Cardiac fibroblast (primary cell): ENCODE measurements at regions not wholly inside any gene's neighbourhood (a gene's known extent, or its start where the extent isn't known, plus 50 kb on each side); places are given as distances from the start of the nearest gene placed in this dataset.

Source experiments
- DNase-seq, 2 donors: peaks; one replicate each; pipeline versions ENCODE4 v3.0.0 to v3.0.0-alpha.2; 2010; ENCODE audit warnings: low read depth in 2 of 2
- H3K4me3 ChIP-seq, 2 donors: replicated peaks in 1 of 2; 1 replicate in 1 of 2; 2 replicates in 1 of 2; pipeline ENCODE4 v1.5.1; 2011; ENCODE audit warnings: low read depth in 2 of 2, low read length in 2 of 2, mild to moderate bottlenecking in 2 of 2, moderate library complexity in 1 of 2
- TF ChIP-seq, protein P1 (sequence below): IDR thresholded peaks from one replicate; pipeline ENCODE4 v1.5.1; 2011; ENCODE audit warnings: low read depth, mild to moderate bottlenecking, low read length, inconsistent platforms

DNA sequence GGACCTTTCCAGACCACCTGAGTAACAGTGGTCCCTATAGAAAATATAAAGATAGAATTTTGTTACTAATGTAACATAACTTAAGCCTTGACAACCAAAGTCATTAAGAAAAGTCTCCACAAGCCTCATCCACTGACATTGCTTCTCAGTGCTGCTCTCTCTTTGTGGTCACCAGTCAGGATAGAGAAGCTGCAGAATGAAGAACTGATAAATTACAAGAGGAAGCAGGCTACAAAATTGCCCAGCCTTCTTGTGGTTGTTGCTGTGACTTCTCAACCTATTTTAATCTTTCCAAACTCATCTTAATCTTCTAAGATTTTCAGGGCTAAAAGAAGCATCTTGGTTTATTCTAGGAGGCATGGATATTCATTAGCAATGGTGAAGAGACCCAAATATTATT is 343.8 kb downstream of the MZT1 start:
- H3K4me3 ChIP-seq = no peak overlapping the region
- TF ChIP-seq, protein P1, sequence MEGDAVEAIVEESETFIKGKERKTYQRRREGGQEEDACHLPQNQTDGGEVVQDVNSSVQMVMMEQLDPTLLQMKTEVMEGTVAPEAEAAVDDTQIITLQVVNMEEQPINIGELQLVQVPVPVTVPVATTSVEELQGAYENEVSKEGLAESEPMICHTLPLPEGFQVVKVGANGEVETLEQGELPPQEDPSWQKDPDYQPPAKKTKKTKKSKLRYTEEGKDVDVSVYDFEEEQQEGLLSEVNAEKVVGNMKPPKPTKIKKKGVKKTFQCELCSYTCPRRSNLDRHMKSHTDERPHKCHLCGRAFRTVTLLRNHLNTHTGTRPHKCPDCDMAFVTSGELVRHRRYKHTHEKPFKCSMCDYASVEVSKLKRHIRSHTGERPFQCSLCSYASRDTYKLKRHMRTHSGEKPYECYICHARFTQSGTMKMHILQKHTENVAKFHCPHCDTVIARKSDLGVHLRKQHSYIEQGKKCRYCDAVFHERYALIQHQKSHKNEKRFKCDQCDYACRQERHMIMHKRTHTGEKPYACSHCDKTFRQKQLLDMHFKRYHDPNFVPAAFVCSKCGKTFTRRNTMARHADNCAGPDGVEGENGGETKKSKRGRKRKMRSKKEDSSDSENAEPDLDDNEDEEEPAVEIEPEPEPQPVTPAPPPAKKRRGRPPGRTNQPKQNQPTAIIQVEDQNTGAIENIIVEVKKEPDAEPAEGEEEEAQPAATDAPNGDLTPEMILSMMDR = no peak
- DNase-seq = no peak

DNA sequence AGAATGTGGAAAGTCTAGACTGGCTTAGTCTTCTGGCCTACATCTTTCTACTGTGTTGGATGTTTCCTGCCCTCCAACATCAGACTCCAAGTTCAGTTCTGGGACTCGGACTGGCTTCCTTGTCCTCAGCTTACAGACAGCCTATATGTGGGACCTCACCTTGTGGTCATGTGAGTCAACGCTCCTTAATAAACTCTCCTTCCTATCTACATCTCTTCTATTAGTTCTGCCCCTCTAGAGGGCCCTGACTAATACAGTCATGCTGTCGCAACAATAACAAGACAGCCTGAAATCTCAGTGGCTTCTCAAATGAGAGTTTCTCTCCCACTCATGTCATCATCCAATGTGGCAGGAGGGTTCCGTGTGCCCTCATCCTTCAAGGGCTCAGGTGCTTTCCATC is 347.8 kb downstream of the MZT1 start:
- peak in 1 of 2 donors; percentile 31 for DNase-seq
- TF ChIP-seq, protein P1 = no peak
- no peak overlapping the region for H3K4me3 ChIP-seq

DNA sequence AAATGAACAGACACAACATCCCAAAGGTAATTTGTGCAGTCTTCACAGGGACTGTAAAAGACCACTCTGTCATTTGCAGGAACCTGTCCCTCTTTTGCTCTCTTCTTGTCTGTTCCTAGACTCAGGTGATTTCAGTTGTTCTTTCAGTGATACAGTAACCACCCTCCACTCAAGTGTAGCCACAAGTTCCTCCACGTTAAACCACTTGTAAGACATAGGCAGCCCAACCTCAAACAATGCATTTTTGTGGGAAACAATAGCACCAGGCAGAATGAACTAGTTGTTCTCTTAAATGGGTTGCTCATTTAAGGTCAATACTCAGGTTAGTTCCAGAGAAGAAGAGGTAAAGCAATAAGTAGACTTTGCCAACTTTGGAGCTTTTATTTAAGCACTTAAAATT is 359.4 kb downstream of the MZT1 start:
- H3K4me3 ChIP-seq = no peak overlapping the region
- TF ChIP-seq, protein P1 = no peak
- no peak for DNase-seq

DNA sequence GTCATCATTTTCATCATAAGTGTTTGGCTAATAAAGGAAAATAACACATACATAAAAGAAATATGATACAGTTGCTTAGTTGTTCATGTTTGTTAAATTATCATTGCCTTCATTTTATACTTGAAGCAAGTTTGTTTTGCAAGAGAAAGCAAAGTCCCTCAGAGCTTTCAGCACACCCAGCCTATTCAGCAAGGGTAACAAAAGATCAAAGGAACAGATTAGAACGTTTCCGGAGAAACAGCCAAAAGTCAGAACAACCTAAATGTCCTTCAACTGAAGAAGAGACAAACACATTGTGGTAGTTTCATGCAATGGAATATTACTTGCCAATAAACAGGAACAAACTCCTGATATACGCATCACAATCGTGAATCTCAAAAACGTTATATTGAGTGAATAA is 380.7 kb downstream of the MZT1 start:
- H3K4me3 ChIP-seq = no peak overlapping the region
- TF ChIP-seq, protein P1 = no peak
- no peak for DNase-seq

DNA sequence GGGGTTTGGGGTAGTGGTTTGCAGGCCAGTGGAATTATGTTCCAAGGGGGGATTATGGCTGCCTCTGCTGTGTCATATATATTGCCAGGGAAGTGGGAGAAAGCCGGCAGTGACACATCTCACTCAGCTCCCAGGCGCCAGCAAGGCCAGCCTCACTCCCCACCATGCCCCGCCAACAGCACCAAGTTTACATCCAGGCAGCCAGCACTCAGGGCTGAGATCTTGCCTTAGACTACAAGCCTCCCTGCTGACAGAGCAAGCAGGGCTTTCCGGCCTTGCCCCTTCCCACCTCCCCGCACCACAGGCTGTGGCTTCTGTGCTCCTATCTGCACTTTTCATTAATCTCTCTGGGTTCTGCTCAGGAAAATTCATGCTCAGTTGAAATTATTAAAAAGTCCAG is 385.1 kb downstream of the MZT1 start:
- TF ChIP-seq, protein P1 = no peak
- H3K4me3 ChIP-seq = no peak overlapping the region
- no peak for DNase-seq

DNA sequence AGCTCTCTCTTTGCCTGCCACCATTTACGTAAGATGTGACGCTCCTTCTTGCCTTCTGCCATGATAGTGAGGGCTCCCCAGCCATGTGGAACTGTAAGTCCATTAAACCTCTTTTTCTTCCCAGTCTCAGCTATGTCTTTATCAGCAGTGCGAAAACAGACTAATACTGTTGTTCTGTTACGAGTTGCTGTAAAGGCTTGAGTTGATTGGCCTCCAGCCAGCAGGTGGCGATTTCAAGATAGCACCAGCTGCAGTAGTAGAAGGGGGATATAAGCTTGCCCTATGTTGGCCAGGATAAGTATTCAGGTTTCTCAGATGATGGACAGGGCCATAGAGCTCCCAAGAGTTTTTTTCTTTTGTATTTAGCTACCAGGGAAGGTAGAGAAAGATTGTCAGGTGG is 385.5 kb downstream of the MZT1 start:
- no peak for DNase-seq
- H3K4me3 ChIP-seq = no peak overlapping the region
- TF ChIP-seq, protein P1 = no peak

DNA sequence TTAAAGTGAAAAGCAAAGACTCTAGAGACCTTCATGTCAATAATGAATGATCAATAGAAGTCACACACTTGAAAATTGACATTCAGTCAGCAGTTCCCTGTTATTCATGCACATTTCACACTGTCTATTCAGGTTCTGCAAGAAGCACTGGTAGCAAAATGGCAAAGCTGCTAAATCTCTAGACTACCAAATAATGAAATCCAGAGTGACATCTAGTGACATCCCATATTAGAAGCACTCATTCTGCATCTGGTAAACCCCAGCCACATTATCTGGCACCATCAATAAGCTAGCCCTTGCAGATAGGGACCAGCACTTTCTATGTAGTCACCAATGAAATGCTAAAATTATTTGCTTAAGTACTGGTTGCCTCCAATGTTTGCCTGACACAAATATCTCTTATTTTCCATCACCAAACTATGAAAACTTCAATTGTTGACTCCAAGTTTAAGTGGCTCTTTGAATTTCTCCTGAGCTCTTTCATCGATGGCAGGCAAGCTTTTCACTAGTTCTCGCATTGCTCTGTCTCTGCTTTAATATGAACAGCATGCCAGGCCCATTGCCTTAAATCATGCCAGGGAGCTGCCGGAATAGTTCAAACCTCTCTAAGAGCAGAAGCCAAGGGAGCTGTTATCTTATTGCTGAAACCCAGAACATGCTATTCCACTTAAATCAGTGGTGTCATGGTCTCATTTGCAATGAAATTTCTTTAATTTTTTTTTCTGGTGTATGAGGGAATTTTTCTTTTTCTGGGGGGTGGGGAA is 409.9 kb downstream of the MZT1 start:
- no peak for DNase-seq
- H3K4me3 ChIP-seq = no peak overlapping the region
- TF ChIP-seq, protein P1 = no peak
